ENCODE measurements at regions not wholly inside any gene's neighbourhood (a gene's known extent, or its start where the extent isn't known, plus 50 kb on each side); places are given as distances from the start of the nearest gene placed in this dataset.

DNA sequence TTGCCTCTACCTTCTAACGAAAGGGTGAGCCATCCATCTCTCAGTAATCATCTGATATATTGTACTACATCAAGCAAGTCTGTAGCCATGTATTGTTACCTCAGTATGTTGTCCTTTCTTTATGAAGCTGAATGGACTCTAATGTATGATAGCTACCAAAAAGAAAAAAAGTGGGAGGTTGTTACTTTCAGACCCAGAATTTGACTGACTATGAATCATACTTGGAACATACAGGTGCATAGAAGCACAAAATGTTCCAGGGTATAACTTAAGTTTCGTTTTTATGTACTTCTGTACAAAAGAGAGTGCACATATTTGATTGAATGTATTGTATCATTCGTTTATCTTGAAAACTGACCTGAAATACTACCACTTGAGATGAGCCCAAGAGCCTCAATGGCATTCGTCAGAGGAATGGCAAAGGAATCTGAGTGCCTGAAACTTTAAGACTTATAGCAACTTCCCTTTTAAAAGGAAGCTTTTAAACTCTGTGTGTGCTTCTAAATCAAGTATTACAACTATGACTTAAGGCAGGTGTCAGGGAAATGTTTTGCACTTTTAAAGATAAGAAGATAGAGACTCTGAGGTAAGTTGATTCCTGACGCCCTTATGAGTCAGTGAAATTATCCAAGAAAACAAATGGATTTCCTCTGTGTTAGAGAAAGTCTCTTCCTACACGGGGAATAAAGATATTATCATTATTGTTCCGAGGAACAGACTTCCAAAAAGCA lies 951.5 kb downstream of the GALC start:
- TF ChIP-seq, protein P1, sequence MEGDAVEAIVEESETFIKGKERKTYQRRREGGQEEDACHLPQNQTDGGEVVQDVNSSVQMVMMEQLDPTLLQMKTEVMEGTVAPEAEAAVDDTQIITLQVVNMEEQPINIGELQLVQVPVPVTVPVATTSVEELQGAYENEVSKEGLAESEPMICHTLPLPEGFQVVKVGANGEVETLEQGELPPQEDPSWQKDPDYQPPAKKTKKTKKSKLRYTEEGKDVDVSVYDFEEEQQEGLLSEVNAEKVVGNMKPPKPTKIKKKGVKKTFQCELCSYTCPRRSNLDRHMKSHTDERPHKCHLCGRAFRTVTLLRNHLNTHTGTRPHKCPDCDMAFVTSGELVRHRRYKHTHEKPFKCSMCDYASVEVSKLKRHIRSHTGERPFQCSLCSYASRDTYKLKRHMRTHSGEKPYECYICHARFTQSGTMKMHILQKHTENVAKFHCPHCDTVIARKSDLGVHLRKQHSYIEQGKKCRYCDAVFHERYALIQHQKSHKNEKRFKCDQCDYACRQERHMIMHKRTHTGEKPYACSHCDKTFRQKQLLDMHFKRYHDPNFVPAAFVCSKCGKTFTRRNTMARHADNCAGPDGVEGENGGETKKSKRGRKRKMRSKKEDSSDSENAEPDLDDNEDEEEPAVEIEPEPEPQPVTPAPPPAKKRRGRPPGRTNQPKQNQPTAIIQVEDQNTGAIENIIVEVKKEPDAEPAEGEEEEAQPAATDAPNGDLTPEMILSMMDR (IDR thresholded peaks at IDR 0.05): no peak
- TF ChIP-seq POLR2A (IDR thresholded peaks at IDR 0.05; ENCODE audit: low read depth): no peak
